ENCODE measurements at regions not wholly inside any gene's neighbourhood (a gene's known extent, or its start where the extent isn't known, plus 50 kb on each side); places are given as distances from the start of the nearest gene placed in this dataset.

GRCh38 chr14:38868399-38869290 lies 234.4 kb downstream of the SEC23A start:
- peaks cover 0 to 5% (median 0%) of the 10 kb centered on the region in 3 donors for H3K27me3 Mint-ChIP-seq (ENCODE audit: low read depth in 3 of 3)
- no peak overlapping the region for H3K9ac ChIP-seq (ENCODE audit: insufficient read depth, low read length, poor library complexity, severe bottlenecking)
- intact Hi-C loops (cut with micrococcal nuclease) = loop anchor here in 1 of 2 donors (5.0 kb wide), 1 partner anchor 146 kb away; no protein-coding TSS in a partner anchor
- no peak overlapping the region for H3K4me3 ChIP-seq (replicated peaks in 1 of 3; ENCODE audit: low read depth in 2 of 3, low read length in 3 of 3)
- H2AFZ ChIP-seq (ENCODE audit: insufficient read depth, low read depth, low read length, poor library complexity, severe bottlenecking) = no peak overlapping the region
- no peak overlapping the region for H3K4me3 Mint-ChIP-seq
- H3K36me3 ChIP-seq (replicated peaks in 1 of 2; ENCODE audit: control insufficient read depth in 1 of 2, insufficient read depth in 2 of 2, low read length in 2 of 2) = no peaks in the 10 kb centered on the region
- 60% methylated on average over 1 of the region's 6 CpGs for WGBS (ENCODE audit: insufficient coverage)
- H4K20me1 ChIP-seq (ENCODE audit: insufficient read depth, low read length) = no peaks in the 10 kb centered on the region
- no peak for DNase-seq
- H3K27ac ChIP-seq (ENCODE audit: low read depth in 1 of 2, low read length in 2 of 2) = no peak overlapping the region
- H3K27me3 ChIP-seq (ENCODE audit: control insufficient read depth in 2 of 2, insufficient read depth in 2 of 2, low read length in 2 of 2) = no peaks in the 10 kb centered on the region
- H3K4me1 ChIP-seq (ENCODE audit: control insufficient read depth in 1 of 2, insufficient read depth in 2 of 2, low read length in 2 of 2) = peaks cover 4 to 10% of the 10 kb centered on the region in 2 donors
- H3K4me1 Mint-ChIP-seq = peaks cover 16% of the 10 kb centered on the region
- peaks cover 0 to 14% of the 10 kb centered on the region in 2 donors for H3K9me3 ChIP-seq (replicated peaks in 1 of 2; ENCODE audit: control insufficient read depth in 1 of 2, insufficient read depth in 1 of 2, low read length in 2 of 2)
- no peak for TF ChIP-seq CTCF (IDR thresholded peaks at IDR 0.05)
- no peak overlapping the region for H3K27ac Mint-ChIP-seq
- no peaks in the 10 kb centered on the region for H3K79me2 ChIP-seq (ENCODE audit: insufficient read depth, low read length)
- no peak overlapping the region for H3K4me2 ChIP-seq (replicated peaks; ENCODE audit: extremely low read depth, low read length, poor library complexity, severe bottlenecking)
- peaks cover 0 to 4% of the 10 kb centered on the region in 2 donors for H3K36me3 Mint-ChIP-seq
- peaks cover 3 to 14% (median 8%) of the 10 kb centered on the region in 7 donors for H3K9me3 Mint-ChIP-seq

- whole genome bisulfite sequencing (ENCODE audit: insufficient coverage) = no CpG with 5 or more reads among the region's 5 CpGs
- Histone ChIP-seq H2AFZ (ENCODE audit: insufficient read depth, low read depth, low read length, poor library complexity, severe bottlenecking) (peak overlapping the region; percentile 6), H3K4me1 (ENCODE audit: control insufficient read depth in 1 of 2, insufficient read depth in 2 of 2, low read length in 2 of 2) (peaks cover 0 to 4% of the 10 kb centered on the region in 2 donors), H3K4me2 (replicated peaks; ENCODE audit: extremely low read depth, low read length, poor library complexity, severe bottlenecking) (no peak overlapping the region), H3K79me2 (ENCODE audit: insufficient read depth, low read length) (no peaks in the 10 kb centered on the region), H3K9me3 (replicated peaks in 1 of 2; ENCODE audit: control insufficient read depth in 1 of 2, insufficient read depth in 1 of 2, low read length in 2 of 2) (peaks cover 0 to 24% of the 10 kb centered on the region in 2 donors), H3K36me3 (replicated peaks in 1 of 2; ENCODE audit: control insufficient read depth in 1 of 2, insufficient read depth in 2 of 2, low read length in 2 of 2) (no peaks in the 10 kb centered on the region), H3K4me3 (replicated peaks in 1 of 3; ENCODE audit: low read depth in 2 of 3, low read length in 3 of 3) (no peak overlapping the region), H3K27me3 (ENCODE audit: control insufficient read depth in 2 of 2, insufficient read depth in 2 of 2, low read length in 2 of 2) (no peaks in the 10 kb centered on the region), H4K20me1 (ENCODE audit: insufficient read depth, low read length) (no peaks in the 10 kb centered on the region), H3K27ac (ENCODE audit: low read depth in 1 of 2, low read length in 2 of 2) (no peak overlapping the region), H3K9ac (ENCODE audit: insufficient read depth, low read length, poor library complexity, severe bottlenecking) (no peak overlapping the region)
- peak; percentile 83 for TF ChIP-seq CTCF (IDR thresholded peaks at IDR 0.05)
- peaks cover 3 to 18% (median 12%) of the 10 kb centered on the region in 7 donors for H3K9me3 Mint-ChIP-seq
- peak; percentile 24 to 60 (median 44) for DNase-seq
- peaks cover 16% of the 10 kb centered on the region for H3K4me1 Mint-ChIP-seq
- intact Hi-C loops (cut with micrococcal nuclease) = loop anchor here in 1 of 2 donors (5.0 kb wide), 1 partner anchor 145 kb away; no protein-coding TSS in a partner anchor
- H3K36me3 Mint-ChIP-seq = peaks cover 0 to 4% of the 10 kb centered on the region in 2 donors
- no peak overlapping the region for H3K4me3 Mint-ChIP-seq
- peak overlapping the region in 1 of 7 donors; percentile 3 for H3K27ac Mint-ChIP-seq
- H3K27me3 Mint-ChIP-seq (ENCODE audit: low read depth in 3 of 3) = peaks cover 0 to 5% (median 0%) of the 10 kb centered on the region in 3 donors
Measured at GRCh38 chr14:38867561-38868150, 235.4 kb downstream of the SEC23A start.
